Ovary (tissue), 7 donors: ENCODE measurements at regions not wholly inside any gene's neighbourhood (a gene's known extent, or its start where the extent isn't known, plus 50 kb on each side); places are given as distances from the start of the nearest gene placed in this dataset.

Source experiments
- DNase-seq, 5 donors: peaks; one replicate each; pipeline ENCODE4 v3.0.0-alpha.2; 2019 to 2020
- H3K27ac ChIP-seq, 2 donors: fragments of 200-600 bp; one replicate each; pipeline versions ENCODE4 v1.5.1 to v1.8.0; 2019 to 2022
- H3K27me3 ChIP-seq: fragments of 200-600 bp; one replicate; pipeline ENCODE4 v1.8.0; 2022
- H3K36me3 ChIP-seq: fragments of 200-600 bp; sonication (generic); one replicate; pipeline ENCODE4 v1.5.1; 2019
- H3K4me1 ChIP-seq: one replicate; pipeline ENCODE4 v1.8.1; 2013; ENCODE audit warnings: mild to moderate bottlenecking, moderate library complexity; ENCODE audit not compliant: insufficient read depth
- H3K4me3 ChIP-seq: fragments of 200-600 bp; sonication (generic); one replicate; pipeline ENCODE4 v1.5.1; 2017
- H3K9me3 ChIP-seq, 2 donors: fragments of 200-600 bp in 1 of 2; sonication (generic) in 1 of 2; one replicate each; pipeline versions ENCODE4 v1.5.1 to v1.8.1; 2013 to 2019; ENCODE audit warnings: mild to moderate bottlenecking in 1 of 2, moderate library complexity in 1 of 2
- CTCF ChIP-seq, 3 donors: fragments of 450-650 bp in 2 of 3; fragments of 200-600 bp in 1 of 3; IDR thresholded peaks; one replicate each; pipeline versions ENCODE4 v1.5.1 to v1.8.0; 2016 to 2022; ENCODE audit warnings: antibody characterized with exemption in 3 of 3, mild to moderate bottlenecking in 1 of 3
- EP300 ChIP-seq: sonication (generic); formaldehyde crosslinking; IDR thresholded peaks from one replicate; pipeline ENCODE4 v1.6.1; 2017; ENCODE audit warnings: antibody characterized with exemption
- POLR2A ChIP-seq: fragments of 450-650 bp; IDR thresholded peaks from one replicate; pipeline ENCODE4 v1.6.1; 2017; ENCODE audit warnings: antibody characterized with exemption, mild to moderate bottlenecking, moderate library complexity
- WGBS, 3 donors: extraction: QIAGEN DNeasy Blood & Tissue Kit in 1 of 3; methylation state at CpG; one replicate each; pipeline versions ENCODE4 v1.1.5 to v1.1.7; 2013 to 2017; 5-methylcytosine and 5-hydroxymethylcytosine counted together
- intact Hi-C, 4 donors: fragments of 100-400 bp; cut with DNase I; formaldehyde crosslinking; loops; one replicate each; pipeline versions ENCODE4 v1.11.0 to v1.15.1; 2022 to 2023
- donor health status: DM: no; HTN: no; CAD: no; lungs with moderate emphysema.
- donor health status: DM: no; HTN: no; CAD: no.
- donor health status: Bipolar disorder and iron deficiency.
- donor health status: DM: no; HTN: no; CAD: no.
- donor health status: DM: yes; HTN: yes; CAD: no.

- intact Hi-C loops: no loop called here
- no peaks in the 10 kb centered on the region for H3K4me1 ChIP-seq
- no peak overlapping the region for H3K27ac ChIP-seq
- no peaks in the 10 kb centered on the region for H3K36me3 ChIP-seq
- TF ChIP-seq CTCF (IDR thresholded peaks at IDR 0.05): no peak
- TF ChIP-seq POLR2A: no peak
- TF ChIP-seq EP300: no peak
- 58 to 68% (median 63%) methylated on average over 3 of the region's 3 CpGs for WGBS, 3 donors
- DNase-seq: no peak
- no peaks in the 10 kb centered on the region for H3K9me3 ChIP-seq
- H3K4me3 ChIP-seq: no peak overlapping the region
- no peaks in the 10 kb centered on the region for H3K27me3 ChIP-seq
Observed at GRCh38 chr3:28124882-28125281, 116.5 kb upstream of the CMC1 start.

GRCh38 chr3:28125342-28125741, 116.1 kb upstream of the CMC1 start:
- Histone ChIP-seq H3K4me1 (no peaks in the 10 kb centered on the region), H3K9me3 (no peaks in the 10 kb centered on the region), H3K27me3 (no peaks in the 10 kb centered on the region), H3K36me3 (no peaks in the 10 kb centered on the region), H3K27ac (no peak overlapping the region), H3K4me3 (no peak overlapping the region)
- TF ChIP-seq EP300 (no peak), CTCF (IDR thresholded peaks at IDR 0.05) (no peak), POLR2A (no peak)
- no peak for DNase-seq
- intact Hi-C loops: no loop called here

GRCh38 chr3:28130836-28131235, 110.6 kb upstream of the CMC1 start:
- Histone ChIP-seq H3K27me3 (no peaks in the 10 kb centered on the region), H3K36me3 (no peaks in the 10 kb centered on the region), H3K27ac (no peak overlapping the region), H3K9me3 (no peaks in the 10 kb centered on the region), H3K4me3 (no peak overlapping the region), H3K4me1 (no peaks in the 10 kb centered on the region)
- no peak for TF ChIP-seq CTCF (IDR thresholded peaks at IDR 0.05)
- TF ChIP-seq EP300: no peak
- intact Hi-C loops: no loop called here
- 57 to 68% (median 65%) methylated on average over 2 of the region's 2 CpGs for WGBS, 3 donors
- DNase-seq: no peak

GRCh38 chr3:28132941-28133340, 108.5 kb upstream of the CMC1 start:
- Histone ChIP-seq H3K4me1 (no peaks in the 10 kb centered on the region), H3K4me3 (no peak overlapping the region), H3K27ac (no peak overlapping the region), H3K9me3 (no peaks in the 10 kb centered on the region), H3K36me3 (no peaks in the 10 kb centered on the region), H3K27me3 (no peaks in the 10 kb centered on the region)
- DNase-seq: no peak
- 52 to 54% (median 54%) methylated on average over 5 of the region's 5 CpGs for WGBS, 3 donors
- no peak for TF ChIP-seq POLR2A
- no peak for TF ChIP-seq CTCF (IDR thresholded peaks at IDR 0.05)
- TF ChIP-seq EP300: no peak
- intact Hi-C loops: no loop called here

- DNase-seq: no peak
- intact Hi-C loops: no loop called here
- 77 to 88% (median 88%) methylated on average over 1 of the region's 1 CpG for whole genome bisulfite sequencing, 3 donors
Observed at GRCh38 chr3:28134198-28134597, 107.2 kb upstream of the CMC1 start.

More at GRCh38 chr3:28134198-28134597, 107.2 kb upstream of the CMC1 start:
- Histone ChIP-seq H3K27me3 (no peaks in the 10 kb centered on the region), H3K27ac (no peak overlapping the region), H3K4me3 (no peak overlapping the region), H3K4me1 (no peaks in the 10 kb centered on the region), H3K9me3 (no peaks in the 10 kb centered on the region), H3K36me3 (no peaks in the 10 kb centered on the region)
- TF ChIP-seq CTCF (IDR thresholded peaks at IDR 0.05): no peak
- TF ChIP-seq EP300: no peak
- no peak for TF ChIP-seq POLR2A
